RCC 7860 (cell line): ENCODE measurements at regions not wholly inside any gene's neighbourhood (a gene's known extent, or its start where the extent isn't known, plus 50 kb on each side); places are given as distances from the start of the nearest gene placed in this dataset.

ENCODE experiments used
- DNase-seq: peaks from one replicate; pipeline ENCODE4 v3.0.0-alpha.2; 2015; ENCODE audit warnings: low spot score
- FAIRE-seq: peaks from 2 replicates; lab custom pipeline; 2012; peaks lifted over from hg19 to GRCh38; lab: Jason Lieb, UNC

DNA sequence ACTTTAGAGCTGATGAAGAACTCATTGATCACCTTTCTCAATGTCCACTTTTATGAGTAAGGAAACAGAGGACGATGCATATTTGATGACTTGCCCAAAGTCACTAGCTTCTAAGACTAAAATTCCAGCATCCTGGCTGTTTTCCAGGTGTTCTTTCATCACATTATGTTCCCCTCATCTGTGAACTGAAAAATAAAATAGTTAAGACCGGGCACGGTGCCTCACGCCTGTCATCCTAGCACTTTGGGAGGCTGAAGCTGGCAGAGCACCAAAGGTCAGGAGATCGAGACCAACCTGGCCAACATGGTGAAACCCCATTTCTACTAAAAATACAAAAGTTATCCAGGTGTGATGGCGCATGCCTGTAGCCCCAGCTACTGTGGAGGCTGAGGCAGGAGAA is 297.5 kb downstream of the DUSP10 start:
- no peak for FAIRE-seq
- no peak for DNase-seq

DNA sequence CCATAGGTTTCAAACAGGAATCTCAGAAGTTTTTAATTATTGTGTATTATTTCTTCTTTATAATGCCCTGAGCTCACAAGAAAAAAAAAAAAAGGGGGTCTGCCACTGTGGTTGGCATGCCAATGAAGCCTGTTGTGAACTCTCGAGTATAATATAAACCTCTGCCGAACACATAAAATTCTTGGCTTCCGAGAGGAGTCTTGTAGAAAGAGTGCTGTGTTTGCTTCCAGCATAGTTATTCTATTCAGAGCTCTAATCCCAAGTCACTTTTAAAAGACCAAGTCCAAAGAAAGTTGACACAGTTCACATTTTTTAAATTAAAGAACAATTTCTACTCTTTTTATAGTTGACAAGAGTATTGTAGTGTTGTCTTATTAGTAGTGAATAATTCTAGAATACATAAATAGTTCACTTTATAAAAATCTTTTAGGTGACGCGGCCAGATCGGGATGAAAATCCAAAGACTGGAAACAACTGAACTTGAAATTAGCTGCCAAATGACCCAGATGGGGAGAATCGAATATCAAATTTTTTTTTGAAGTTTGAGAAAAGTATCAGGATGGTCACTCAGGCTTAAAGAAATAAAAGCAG is 293.2 kb downstream of the DUSP10 start:
- DNase-seq: no peak
- FAIRE-seq: no peak

DNA sequence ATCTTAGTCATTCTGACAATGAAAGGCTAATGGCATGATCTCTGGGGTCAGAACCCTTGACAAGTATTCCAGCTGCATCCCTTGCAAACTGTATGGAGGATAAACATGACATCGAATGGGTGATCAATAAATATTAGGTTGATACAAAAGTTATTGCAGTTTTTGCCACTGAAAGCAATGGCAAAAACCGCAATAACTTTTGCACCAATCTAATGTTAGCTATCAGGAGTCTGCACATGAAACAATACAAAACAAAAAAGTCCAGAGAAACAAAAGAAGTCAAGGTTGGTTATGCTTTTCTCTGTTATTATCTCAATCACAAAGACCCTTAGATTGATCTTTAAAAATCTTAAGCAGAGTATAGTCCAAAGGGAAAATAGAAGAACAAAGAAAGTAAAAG is 292.7 kb downstream of the DUSP10 start:
- DNase-seq: no peak
- FAIRE-seq: no peak

DNA sequence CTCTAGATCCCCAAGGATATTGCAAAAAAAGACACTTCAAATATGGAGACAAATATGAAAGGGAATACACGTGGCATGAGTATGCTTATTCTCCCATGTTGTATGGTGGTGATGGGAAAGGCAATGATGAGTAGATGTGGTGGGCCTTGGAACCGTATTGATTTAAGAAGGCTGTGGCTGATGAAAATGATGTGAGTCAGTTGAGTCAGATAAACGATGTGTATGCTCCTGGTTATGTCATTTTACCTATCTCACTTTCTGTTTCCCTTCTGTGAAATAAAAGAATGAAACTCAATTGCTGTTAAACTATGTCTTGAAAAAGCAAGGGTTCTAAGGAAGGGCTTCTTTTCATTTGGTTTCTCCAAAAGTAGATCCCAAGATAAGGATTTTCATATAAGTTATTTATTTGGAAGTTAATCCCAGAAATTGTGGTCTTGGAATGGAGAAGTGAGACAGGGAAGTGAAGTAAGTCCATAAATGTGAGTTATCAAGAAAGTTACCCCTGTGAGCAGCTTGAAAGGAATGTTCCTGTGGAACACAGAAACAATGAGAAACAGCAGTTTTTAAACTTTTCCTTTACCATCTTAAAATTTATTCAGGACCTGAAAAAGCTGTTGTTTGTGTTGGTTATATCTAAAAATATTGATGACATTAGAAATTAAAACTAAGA is 292.0 kb downstream of the DUSP10 start:
- FAIRE-seq (peak; percentile 80), DNase-seq (peak; percentile 87)

DNA sequence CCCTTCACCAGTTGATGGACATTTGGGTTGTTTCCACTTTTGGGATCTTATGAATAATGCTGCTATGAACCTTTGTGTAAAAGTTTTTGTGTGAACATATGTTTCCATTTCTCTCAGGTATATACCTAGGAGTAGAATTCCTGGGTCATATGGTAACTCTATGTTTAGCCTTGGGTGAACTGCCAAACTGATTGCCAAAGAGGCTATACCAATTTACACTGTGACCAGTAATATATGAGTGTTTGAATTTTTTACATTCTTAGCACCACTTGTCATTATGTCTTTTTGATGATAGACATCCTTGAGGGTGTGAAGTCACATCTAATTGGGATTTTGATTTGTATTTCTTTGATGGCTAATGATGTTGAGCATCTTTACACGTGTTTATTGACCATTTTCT is 290.1 kb downstream of the DUSP10 start:
- DNase-seq: no peak
- FAIRE-seq: no peak

DNA sequence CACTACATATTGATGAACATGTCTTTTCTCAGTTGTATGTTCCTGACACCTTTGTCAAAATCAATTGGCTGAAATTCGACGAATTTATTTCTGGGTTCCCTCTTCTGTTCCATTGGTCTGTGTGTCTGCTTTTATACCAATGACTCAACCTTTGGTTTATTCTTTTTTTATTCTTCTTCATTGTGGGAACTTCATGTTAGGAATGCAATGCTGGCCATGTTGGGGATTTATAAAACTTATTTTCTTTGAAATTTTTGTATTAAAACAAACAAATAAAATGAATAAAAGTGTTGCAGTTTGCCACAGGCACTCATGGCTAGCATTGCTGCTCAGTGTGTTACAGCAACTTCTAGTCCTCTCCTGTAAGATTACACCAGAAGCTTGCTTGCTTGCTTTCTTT is 287.8 kb downstream of the DUSP10 start:
- FAIRE-seq (no peak), DNase-seq (no peak)

DNA sequence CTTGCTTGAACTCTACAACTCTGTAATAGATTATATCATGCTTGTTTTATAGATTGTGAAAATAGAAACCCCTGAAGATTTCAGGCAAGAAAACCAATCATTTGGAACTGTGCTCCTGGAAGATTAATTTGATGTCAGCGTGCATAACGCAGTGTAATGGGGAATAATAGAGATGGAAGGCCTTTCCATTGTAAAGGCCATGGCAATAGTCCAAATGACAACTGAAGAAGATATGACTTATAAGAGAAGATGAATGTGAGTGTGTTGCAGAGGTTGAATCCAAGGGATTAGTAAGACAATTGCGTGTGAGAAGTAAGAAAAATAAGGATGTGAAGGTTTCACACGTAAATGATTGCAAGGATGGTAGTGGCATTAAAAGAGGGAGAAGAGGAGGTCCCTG is 285.0 kb downstream of the DUSP10 start:
- FAIRE-seq (no peak), DNase-seq (no peak)

DNA sequence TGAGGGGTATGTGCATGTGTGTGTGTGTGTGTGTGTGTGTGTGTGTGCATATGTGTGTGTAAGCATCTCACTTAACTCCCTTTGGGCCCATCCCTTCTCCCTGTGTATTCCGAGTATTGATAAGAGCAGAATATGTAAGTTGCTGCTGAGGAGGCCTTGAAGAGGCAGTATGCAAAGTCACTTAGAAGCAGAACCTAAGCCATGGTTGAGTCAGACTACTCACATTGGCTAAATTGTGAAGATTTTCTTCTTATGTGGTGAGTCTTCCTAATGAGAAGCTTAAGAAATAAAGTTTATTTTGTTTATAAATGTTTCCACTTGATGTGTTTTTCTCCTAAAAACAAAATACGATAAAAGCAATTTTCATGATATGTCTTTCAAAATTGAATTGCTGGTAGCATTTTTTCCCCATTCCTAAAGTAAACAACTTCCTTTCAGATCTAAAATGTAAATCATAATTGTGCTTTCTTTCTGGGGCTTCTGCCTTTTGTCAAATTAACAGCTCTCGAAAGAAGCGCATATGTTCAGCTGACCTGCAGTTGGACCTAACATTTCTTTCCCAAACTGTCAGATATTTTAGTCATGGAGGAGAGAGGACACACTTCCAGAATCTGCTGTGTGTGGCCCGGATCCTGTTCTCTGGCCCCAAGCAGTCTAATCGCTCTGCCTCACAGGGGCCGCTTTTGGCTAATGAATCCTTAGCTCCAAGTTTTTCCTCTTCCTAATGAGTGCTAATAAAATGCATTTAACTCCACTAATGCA is 284.0 kb downstream of the DUSP10 start:
- FAIRE-seq (no peak), DNase-seq (no peak)

DNA sequence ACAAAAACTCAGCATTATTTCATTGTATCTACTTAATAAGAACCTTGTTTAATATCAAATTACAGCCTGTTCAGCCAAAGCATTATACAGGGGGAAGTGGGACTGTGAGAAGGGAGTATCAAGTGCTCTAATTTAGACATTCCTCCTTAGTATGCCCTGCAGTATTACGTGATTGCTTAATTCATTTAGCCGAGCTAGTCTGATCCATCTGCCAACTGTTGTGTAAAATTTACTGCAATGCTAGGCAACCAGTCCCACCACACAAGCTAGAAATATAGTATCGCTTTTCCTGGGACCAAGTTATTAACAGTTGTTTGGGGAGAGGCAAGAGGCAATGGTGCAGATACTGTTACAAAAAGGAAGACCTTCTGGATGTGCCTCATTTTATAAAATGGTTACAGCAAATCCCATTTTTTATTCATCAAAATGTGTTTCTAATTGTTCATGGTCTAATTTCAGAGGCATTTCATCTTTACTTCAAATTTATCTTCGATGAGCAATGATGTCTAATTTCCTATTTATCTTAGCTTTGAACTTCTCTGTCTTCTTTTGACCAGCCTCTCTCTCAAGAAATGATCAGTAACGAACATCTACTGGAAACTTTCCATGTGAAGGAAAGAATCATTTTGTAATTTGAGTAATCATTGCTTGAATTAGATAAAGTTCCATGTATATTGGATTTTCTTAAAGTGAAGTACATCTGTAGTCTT is 283.3 kb downstream of the DUSP10 start:
- no peak for FAIRE-seq

DNA sequence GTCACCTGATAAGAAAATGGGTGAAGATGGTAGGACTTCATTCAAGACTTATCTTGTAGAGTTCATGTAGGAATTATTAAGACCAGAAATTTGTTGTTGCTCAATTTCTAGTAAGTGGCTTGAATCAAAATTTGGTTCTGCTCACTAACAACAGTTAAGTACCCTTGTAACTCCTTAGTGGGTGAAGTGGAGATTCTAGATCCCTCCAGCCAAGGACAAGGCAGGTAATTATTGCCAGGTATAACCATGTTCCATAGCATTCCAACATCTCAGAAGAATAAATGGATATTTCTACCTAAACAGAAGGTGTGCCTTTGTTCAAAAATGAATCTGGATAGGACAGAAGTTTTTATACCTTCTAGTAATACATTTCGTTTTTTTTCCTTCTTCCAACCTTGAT is 282.3 kb downstream of the DUSP10 start:
- DNase-seq: no peak
- no peak for FAIRE-seq

More for the DNA sequence above, 283.3 kb downstream of the DUSP10 start:
- no peak for DNase-seq

DNA sequence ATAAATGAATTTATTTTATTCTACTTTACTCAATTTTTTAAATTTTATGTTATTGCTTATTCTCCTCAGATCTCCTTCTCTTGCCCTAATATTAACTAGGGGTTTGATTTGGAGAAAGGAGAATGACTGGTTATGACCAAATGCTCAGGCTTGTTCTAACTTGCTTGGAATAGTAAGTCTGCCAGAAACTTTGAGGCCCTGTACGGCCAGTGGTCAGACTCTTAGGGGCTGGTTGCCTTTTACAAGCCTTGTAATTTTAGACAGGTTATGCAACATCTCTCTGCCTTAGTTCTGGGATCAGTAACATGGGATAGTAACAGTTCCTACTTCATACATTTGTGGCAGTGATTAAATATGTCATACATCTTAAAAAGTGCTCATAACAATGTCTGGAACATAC is 279.5 kb downstream of the DUSP10 start:
- no peak for FAIRE-seq

DNA sequence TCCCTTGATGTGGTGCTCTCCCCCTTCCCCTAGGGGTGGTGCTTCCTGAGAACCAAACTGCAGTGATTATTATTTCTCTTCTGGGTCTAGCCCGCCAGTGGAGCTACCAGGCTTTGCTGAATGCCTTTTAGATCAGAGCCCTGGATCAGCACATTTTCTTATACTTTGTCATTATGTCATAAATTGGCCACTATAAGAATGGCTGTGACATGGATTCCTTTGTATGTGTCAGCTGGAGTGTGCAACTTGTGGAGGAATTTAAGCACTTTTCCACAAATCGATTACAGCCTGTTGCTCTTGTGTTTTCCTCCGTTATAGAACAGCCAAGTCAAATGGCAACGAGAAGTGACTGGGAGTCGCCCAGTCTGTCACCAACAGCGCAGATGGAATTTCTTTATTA is 273.3 kb downstream of the DUSP10 start:
- DNase-seq (no peak), FAIRE-seq (no peak)

More for the DNA sequence above, 279.5 kb downstream of the DUSP10 start:
- DNase-seq: no peak

DNA sequence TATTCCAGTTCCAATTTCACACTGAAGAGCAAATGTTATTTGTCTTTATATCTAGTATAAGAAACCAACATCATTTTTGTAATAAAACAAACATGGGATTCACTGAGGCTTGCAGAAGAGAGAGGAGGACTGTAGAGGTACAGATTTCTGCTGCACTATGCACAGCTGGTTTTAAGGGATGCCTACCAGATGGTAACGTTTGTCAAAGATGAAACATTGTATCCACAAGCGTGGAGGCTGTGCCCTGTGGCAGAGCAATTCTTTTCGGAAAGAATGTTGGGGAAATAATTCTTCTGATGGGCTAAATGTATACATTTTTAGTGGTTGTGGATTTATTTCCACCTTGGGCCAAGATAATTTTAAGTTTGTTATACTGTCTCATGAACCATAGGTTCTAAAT is 272.4 kb downstream of the DUSP10 start:
- no peak for FAIRE-seq

DNA sequence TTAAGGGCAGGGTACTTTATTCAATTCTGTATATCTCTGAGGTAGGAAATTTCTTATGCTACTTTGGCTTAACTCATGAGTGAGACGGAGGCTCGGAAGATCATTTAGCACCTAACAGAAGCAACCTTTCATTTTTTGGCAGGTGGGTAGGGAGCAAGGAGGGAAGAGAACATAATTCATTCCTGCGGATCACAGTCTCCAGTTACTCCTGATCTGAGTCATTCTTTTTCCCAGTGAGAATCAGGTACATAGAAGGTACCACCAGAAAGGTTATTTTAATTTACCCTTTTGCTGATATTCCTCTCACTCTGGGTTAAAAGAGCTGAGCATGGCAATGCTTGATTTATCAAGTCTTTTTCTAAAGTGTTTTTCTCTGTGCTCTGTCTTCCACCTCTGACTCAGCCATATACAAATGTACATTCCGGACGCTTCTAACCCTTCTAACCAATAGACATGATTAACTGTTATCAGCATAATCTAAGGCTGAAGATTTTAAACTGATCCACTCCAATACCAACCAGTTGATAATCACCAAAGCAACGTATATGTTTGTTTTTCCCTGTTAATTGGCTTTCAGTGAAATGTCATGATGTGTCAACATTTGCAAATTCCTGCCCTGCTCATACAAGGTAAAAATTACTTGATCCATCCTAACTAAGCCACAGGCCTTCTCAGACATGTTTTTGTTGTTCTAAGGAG is 271.7 kb downstream of the DUSP10 start:
- no peak for FAIRE-seq
- no peak for DNase-seq

More for the DNA sequence above, 272.4 kb downstream of the DUSP10 start:
- DNase-seq: no peak

DNA sequence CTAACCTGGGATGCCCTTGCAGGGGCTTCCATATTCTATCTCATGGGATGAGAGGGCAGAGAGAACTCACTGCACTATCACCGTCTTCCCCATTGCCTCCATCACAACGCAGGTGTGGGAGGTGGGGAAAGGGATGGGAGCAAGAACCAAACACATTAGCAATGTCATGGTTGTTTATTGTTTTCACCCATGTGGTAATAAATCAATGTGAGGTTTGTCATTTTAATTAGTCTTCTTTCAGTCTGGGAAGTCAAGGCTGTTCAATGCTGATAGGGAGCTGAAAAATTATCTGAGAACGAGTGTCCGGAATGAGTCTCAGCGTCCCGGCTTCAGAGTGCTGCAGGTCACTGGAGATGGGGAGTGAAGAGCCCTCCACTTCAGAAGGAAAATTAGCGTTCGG is 268.5 kb downstream of the DUSP10 start:
- no peak for FAIRE-seq

DNA sequence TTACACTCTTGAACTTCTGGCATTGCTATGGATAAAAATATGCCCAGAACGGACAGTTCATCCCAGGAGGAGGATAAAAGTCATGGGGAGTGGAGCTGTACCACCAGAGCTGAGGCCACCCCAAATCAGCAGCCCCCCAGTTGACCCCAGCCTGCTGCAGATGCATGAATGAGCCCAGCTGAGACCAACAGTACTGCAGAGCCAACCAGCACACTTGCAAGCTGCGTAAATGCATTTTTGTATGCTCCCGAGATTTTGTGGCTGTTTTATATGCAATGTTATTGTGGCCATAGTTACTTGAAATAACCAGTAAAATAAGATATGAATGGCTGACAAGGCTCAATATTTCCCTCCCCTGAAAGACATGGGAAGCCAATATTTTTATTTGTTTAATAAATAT is 264.6 kb downstream of the DUSP10 start:
- FAIRE-seq: no peak
- DNase-seq: no peak

More for the DNA sequence above, 268.5 kb downstream of the DUSP10 start:
- no peak for DNase-seq

DNA sequence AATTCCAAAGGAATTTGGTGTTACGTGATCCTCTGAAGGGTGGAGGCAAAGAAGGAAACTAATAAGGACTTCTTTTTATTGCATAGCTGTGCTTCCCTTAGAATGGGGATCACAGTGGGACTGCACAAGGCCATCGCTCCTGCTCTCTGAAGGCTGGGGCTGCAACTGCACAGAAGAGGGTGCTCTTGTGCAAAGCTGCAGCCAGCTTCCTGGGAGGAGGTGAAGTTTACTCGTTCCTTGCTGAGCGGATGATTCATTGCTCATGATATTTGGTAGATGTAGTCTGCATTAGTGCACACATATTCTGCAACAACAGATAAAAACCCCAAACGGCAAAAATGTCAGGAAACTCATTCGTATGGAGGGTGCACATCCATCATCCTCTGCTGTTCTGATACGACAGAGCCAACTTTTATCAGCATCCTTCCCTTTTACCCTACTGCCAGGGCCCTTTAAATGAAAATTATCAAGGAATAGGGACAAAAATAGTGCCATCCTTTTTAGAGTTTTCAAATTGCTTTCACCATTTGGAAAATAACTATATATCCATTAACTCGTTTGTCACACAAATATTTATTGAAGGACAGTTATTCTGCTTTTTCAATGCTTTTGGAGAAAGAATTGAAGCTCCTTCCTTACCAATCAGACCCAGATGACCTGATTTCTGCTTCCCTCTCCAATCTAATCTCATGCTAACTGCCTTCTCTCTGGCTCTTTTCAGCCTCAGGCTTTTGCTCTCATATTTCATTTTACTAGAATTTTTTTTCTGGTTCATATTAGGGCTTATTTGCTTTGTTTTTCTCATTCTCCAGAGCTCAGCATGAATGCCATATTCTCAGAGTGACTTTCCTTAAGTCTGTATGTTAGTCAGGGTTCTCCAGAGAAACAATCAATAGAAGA is 263.6 kb downstream of the DUSP10 start:
- DNase-seq (peak; percentile 91), FAIRE-seq (peak; percentile 81)

DNA sequence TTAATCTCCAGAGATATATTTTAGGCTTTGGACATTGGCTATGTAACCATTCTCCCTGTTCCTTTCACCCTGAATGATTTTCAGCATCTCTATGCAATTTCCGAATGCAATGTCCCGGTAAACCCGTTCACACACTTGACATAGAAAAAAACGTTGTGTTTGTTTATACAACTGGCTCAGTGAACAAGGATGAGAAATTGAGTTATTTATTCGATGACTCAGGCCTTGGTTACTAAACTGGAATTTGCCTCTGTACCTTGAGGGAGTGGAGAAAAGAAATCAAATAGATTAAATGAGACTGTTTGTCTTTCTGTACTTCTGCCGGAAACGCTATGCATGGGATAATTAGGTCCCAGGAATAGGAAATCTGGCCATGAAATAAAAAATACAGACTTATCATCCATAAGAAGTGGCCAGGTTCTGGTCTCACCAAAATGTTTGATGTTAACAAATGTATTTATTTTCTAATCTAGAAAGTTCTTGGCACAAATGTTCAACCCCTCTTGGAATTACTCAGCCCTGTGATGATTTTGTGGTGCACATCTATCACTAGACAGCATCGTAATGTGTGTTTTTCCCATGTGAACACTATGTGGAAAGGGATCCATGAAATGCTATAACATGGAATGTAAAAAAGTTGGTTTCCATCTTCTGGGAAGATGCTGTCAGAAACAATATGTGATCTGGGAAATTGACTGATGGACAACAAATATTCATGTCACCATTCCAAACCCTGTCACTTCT is 253.9 kb downstream of the DUSP10 start:
- FAIRE-seq (peak; percentile 8), DNase-seq (peak; percentile 50)

DNA sequence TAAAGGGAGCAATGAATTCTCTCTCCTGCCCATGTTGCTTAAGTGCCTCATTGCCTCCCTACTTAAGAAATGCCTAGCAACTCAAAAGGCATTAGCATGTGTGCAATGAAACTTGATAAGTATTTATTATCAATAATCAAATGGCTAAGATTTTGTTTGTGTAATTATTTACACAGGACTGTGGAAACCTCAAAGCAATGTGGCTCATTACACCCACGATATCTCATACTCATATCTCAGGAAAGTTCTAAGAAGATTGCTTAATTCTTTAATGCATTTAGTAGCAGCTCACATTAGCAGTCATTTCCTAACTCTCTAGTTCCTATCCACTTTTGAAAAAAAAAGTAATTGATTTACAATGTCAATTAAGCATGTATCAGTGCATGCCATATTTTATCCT is 253.3 kb downstream of the DUSP10 start:
- FAIRE-seq: no peak
- no peak for DNase-seq
